HFF-Myc (cell line): ENCODE measurements at regions not wholly inside any gene's neighbourhood (a gene's known extent, or its start where the extent isn't known, plus 50 kb on each side); places are given as distances from the start of the nearest gene placed in this dataset.

Experiments
- DNase-seq: peaks from one replicate; pipeline ENCODE4 v3.0.0-alpha.2; 2011; ENCODE audit warnings: low read depth; ENCODE audit errors: extremely low read depth
- H3K4me3 ChIP-seq: replicated peaks from 2 replicates; pipeline ENCODE4 v1.5.1; 2011; ENCODE audit warnings: low read depth, mild to moderate bottlenecking, control low read depth, low read length
- CTCF ChIP-seq: IDR thresholded peaks from 2 replicates; pipeline ENCODE4 v1.5.1; 2012; ENCODE audit warnings: mild to moderate bottlenecking, low read depth, low read length, control low read depth; ENCODE audit errors: missing control alignments

- DNase-seq: no peak
- no peak for TF ChIP-seq CTCF
- no peak overlapping the region for H3K4me3 ChIP-seq
These were observed 111.3 kb upstream of the PRR20G start for GRCh38 chr3:127399154-127399553.

GRCh38 chr3:127396473-127396872 is 108.6 kb upstream of the PRR20G start:
- no peak for TF ChIP-seq CTCF
- no peak for DNase-seq
- H3K4me3 ChIP-seq: no peak overlapping the region

- TF ChIP-seq CTCF: no peak
- no peak overlapping the region for H3K4me3 ChIP-seq
- no peak for DNase-seq
These were observed 108.0 kb upstream of the PRR20G start for GRCh38 chr3:127395663-127396355.

GRCh38 chr3:127394984-127395662 is 107.3 kb upstream of the PRR20G start:
- no peak for DNase-seq
- no peak for TF ChIP-seq CTCF
- H3K4me3 ChIP-seq: no peak overlapping the region

- no peak overlapping the region for H3K4me3 ChIP-seq
- TF ChIP-seq CTCF: no peak
- no peak for DNase-seq
These were observed 106.2 kb upstream of the PRR20G start for GRCh38 chr3:127394031-127394430.

- no peak for TF ChIP-seq CTCF
- DNase-seq: no peak
- H3K4me3 ChIP-seq: no peak overlapping the region
These were observed 105.4 kb upstream of the PRR20G start for GRCh38 chr3:127393131-127393820.
